Hepatocyte (in vitro differentiated cells): ENCODE measurements at regions not wholly inside any gene's neighbourhood (a gene's known extent, or its start where the extent isn't known, plus 50 kb on each side); places are given as distances from the start of the nearest gene placed in this dataset.

Experiments
- CTCF ChIP-seq: fragments of 200-600 bp; sonication (generic); IDR thresholded peaks from 2 replicates; pipeline ENCODE4 v1.5.1; 2016; ENCODE audit warnings: antibody characterized with exemption, mild to moderate bottlenecking; ENCODE audit not compliant: poor library complexity
- EZH2phosphoT487 ChIP-seq: fragments of 200-600 bp; sonication (generic); IDR thresholded peaks from one replicate; pipeline ENCODE4 v1.6.1; 2018; ENCODE audit warnings: antibody characterized with exemption, mild to moderate bottlenecking, low read depth, moderate library complexity; ENCODE audit not compliant: unreplicated experiment, severe bottlenecking

DNA sequence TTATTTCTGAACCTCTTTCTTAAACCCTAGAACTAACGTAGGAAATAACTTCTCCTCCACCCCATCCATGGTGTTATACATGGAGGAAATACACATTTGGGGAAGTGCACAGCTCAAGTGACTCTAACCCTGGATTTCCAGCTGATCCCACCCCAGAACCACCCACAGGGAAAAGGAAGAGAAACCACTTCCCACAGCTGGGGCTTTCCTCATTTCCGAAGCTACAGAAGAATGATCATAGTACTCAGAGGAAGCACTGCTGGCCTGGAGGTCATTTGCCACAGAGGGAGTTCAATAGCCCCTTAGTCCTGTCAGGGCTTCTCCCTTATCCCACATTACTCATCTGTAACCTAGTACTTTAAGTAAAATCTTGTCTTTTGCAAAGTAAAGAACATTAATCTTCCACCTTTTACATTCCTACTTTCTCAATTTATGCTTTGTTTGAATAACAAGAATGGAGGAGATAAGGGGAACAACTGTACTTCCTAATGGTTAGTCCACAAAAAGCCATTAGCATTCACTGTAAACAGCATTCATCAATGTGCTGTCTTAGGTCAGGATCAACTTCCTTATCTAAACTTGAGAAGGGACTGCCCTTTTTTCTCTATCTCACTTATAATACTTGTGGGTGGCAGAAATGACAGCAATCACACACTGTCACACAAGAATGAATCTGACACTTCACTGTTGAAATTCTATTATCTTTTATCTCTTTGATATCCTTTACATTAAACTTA is 63.0 kb upstream of the RGS1 start:
- TF ChIP-seq CTCF (no peak), EZH2phosphoT487 (no peak)
